K562 (cell line): ENCODE measurements at regions not wholly inside any gene's neighbourhood (a gene's known extent, or its start where the extent isn't known, plus 50 kb on each side); places are given as distances from the start of the nearest gene placed in this dataset.

Experiments used
- CC2D1A ChIP-seq: fragments of 450-650 bp; IDR thresholded peaks from 2 replicates; pipeline ENCODE4 v1.6.1; 2017; ENCODE audit warnings: mild to moderate bottlenecking
- CEBPB ChIP-seq: fragments of 450-650 bp; IDR thresholded peaks from 2 replicates; pipeline ENCODE4 v1.6.1; 2016; ENCODE audit warnings: missing genetic modification characterization, missing compliant biosample characterization
- FOXJ3 ChIP-seq: sonication (generic); formaldehyde crosslinking; IDR thresholded peaks from 2 replicates; pipeline ENCODE4 v1.4.0; 2020; ENCODE audit warnings: mild to moderate bottlenecking, missing genetic modification reagents
- KDM5B ChIP-seq: fragments of 200-600 bp; sonication (generic); IDR thresholded peaks from 2 replicates; pipeline ENCODE4 v1.6.1; 2012; ENCODE audit warnings: low read depth, mild to moderate bottlenecking, moderate library complexity, low read length, control low read depth, inconsistent platforms; ENCODE audit not compliant: insufficient replicate concordance
- TAF9B ChIP-seq: fragments of 450-650 bp; IDR thresholded peaks from 2 replicates; pipeline ENCODE4 v1.6.1; 2018; ENCODE audit warnings: mild to moderate bottlenecking; ENCODE audit not compliant: partially characterized antibody
- ZFP1 ChIP-seq: fragments of 450-650 bp; formaldehyde crosslinking; IDR thresholded peaks from 2 replicates; pipeline ENCODE4 v1.4.0; 2020; ENCODE audit warnings: mild to moderate bottlenecking, mixed read lengths
- ZNF79 ChIP-seq: fragments of 250-450 bp; sonication (Bioruptor Pico); IDR thresholded peaks from 2 replicates; pipeline ENCODE4 v1.4.0; 2020; ENCODE audit warnings: low read depth, mild to moderate bottlenecking, moderate library complexity
- TF ChIP-seq, protein P1 (sequence below): fragments of 450-650 bp; IDR thresholded peaks from 2 replicates; pipeline ENCODE4 v1.6.1; 2016; ENCODE audit warnings: low read depth
- TF ChIP-seq, protein P2 (sequence below): IDR thresholded peaks from 2 replicates; pipeline ENCODE4 v1.6.1; 2011; ENCODE audit warnings: borderline replicate concordance, low read depth, mild to moderate bottlenecking, moderate library complexity, low read length; ENCODE audit not compliant: insufficient read depth, poor library complexity, severe bottlenecking
- TF ChIP-seq, protein P3 (sequence below): fragments of 250-450 bp; sonication (Bioruptor Pico); IDR thresholded peaks from 2 replicates; pipeline ENCODE4 v1.8.0; 2021; ENCODE audit warnings: mild to moderate bottlenecking, moderate library complexity
- TF ChIP-seq, protein P4 (sequence below), 3 experiments: fragments of 200-800 bp in 1 of 3; fragments of 250-450 bp in 1 of 3; fragments of 450-650 bp in 1 of 3; sonication (Bioruptor Pico) in 1 of 3; sonication (Bioruptor generic) in 1 of 3; formaldehyde crosslinking in 1 of 3; IDR thresholded peaks; 2 replicates each; pipeline versions ENCODE4 v1.6.1 to v1.8.0; 2016 to 2022; ENCODE audit warnings: mild to moderate bottlenecking in 2 of 3, missing genetic modification characterization in 2 of 3, missing compliant biosample characterization in 1 of 3, moderate library complexity in 1 of 3

DNA sequence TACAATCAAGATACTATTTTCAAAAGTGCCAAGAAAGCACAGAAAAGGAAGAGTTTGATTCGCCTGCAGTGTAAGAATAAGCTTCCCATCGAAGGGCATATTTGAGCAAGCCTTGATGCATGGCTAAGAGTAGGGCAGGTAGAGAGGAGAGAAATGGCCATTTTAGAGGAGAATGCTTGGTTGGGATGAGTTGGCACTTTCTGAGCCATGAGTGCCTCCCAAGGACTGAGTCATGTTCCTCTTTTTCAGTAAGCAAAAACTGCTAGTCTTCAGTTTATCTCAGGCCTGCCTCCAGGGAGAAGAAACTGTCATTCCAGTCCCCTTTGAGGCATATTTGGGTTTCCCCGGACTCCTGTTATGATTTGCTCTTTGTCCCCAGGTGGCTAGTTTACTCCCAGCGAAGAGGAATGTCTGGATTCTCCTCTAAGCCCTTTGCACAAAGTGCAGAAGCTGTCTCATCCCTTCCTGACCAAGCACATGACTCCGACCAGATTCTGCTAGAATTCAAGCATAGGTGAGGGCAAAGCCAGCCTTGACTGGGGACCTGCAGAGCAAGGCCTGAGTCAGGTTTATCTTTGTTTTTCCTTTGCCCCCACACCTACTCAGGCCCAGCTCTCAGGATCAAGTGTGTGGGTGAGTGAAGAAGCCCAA, 115.2 kb downstream of the TTC32 start (continued):
- TF ChIP-seq, protein P1, sequence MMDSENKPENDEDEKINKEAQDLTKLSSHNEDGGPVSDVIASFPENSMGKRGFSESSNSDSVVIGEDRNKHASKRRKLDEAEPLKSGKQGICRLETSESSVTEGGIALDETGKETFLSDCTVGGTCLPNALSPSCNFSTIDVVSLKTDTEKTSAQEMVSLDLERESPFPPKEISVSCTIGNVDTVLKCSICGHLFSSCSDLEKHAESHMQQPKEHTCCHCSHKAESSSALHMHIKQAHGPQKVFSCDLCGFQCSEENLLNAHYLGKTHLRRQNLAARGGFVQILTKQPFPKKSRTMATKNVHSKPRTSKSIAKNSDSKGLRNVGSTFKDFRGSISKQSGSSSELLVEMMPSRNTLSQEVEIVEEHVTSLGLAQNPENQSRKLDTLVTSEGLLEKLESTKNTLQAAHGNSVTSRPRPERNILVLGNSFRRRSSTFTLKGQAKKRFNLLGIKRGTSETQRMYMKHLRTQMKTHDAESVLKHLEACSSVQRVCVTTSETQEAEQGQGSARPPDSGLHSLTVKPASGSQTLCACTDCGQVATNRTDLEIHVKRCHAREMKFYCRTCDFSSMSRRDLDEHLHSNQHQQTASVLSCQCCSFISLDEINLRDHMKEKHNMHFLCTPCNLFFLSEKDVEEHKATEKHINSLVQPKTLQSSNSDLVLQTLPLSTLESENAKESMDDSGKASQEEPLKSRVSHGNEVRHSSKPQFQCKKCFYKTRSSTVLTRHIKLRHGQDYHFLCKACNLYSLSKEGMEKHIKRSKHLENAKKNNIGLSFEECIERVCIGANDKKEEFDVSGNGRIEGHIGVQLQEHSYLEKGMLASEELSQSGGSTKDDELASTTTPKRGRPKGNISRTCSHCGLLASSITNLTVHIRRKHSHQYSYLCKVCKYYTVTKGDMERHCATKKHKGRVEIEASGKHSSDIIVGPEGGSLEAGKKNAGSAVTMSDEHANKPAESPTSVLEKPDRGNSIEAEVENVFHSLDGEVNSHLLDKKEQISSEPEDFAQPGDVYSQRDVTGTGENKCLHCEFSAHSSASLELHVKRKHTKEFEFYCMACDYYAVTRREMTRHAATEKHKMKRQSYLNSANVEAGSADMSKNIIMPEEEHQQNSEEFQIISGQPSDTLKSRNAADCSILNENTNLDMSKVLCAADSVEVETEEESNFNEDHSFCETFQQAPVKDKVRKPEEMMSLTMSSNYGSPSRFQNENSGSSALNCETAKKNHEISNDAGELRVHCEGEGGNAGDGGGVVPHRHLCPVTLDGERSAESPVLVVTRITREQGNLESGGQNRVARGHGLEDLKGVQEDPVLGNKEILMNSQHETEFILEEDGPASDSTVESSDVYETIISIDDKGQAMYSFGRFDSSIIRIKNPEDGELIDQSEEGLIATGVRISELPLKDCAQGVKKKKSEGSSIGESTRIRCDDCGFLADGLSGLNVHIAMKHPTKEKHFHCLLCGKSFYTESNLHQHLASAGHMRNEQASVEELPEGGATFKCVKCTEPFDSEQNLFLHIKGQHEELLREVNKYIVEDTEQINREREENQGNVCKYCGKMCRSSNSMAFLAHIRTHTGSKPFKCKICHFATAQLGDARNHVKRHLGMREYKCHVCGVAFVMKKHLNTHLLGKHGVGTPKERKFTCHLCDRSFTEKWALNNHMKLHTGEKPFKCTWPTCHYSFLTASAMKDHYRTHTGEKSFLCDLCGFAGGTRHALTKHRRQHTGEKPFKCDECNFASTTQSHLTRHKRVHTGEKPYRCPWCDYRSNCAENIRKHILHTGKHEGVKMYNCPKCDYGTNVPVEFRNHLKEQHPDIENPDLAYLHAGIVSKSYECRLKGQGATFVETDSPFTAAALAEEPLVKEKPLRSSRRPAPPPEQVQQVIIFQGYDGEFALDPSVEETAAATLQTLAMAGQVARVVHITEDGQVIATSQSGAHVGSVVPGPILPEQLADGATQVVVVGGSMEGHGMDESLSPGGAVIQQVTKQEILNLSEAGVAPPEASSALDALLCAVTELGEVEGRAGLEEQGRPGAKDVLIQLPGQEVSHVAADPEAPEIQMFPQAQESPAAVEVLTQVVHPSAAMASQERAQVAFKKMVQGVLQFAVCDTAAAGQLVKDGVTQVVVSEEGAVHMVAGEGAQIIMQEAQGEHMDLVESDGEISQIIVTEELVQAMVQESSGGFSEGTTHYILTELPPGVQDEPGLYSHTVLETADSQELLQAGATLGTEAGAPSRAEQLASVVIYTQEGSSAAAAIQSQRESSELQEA = no peak
- TF ChIP-seq KDM5B (no peak), CC2D1A (no peak), FOXJ3 (CRISPR knock-in tag) (no peak), CEBPB (no peak), ZFP1 (CRISPR knock-in tag) (no peak), TAF9B (no peak), ZNF79 (CRISPR knock-in tag) (no peak)
- TF ChIP-seq, protein P2, sequence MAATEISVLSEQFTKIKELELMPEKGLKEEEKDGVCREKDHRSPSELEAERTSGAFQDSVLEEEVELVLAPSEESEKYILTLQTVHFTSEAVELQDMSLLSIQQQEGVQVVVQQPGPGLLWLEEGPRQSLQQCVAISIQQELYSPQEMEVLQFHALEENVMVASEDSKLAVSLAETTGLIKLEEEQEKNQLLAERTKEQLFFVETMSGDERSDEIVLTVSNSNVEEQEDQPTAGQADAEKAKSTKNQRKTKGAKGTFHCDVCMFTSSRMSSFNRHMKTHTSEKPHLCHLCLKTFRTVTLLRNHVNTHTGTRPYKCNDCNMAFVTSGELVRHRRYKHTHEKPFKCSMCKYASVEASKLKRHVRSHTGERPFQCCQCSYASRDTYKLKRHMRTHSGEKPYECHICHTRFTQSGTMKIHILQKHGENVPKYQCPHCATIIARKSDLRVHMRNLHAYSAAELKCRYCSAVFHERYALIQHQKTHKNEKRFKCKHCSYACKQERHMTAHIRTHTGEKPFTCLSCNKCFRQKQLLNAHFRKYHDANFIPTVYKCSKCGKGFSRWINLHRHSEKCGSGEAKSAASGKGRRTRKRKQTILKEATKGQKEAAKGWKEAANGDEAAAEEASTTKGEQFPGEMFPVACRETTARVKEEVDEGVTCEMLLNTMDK = no peak
- TF ChIP-seq, protein P3, sequence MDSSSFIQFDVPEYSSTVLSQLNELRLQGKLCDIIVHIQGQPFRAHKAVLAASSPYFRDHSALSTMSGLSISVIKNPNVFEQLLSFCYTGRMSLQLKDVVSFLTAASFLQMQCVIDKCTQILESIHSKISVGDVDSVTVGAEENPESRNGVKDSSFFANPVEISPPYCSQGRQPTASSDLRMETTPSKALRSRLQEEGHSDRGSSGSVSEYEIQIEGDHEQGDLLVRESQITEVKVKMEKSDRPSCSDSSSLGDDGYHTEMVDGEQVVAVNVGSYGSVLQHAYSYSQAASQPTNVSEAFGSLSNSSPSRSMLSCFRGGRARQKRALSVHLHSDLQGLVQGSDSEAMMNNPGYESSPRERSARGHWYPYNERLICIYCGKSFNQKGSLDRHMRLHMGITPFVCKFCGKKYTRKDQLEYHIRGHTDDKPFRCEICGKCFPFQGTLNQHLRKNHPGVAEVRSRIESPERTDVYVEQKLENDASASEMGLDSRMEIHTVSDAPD (CRISPR knock-in tag) = no peak
- TF ChIP-seq, protein P4, sequence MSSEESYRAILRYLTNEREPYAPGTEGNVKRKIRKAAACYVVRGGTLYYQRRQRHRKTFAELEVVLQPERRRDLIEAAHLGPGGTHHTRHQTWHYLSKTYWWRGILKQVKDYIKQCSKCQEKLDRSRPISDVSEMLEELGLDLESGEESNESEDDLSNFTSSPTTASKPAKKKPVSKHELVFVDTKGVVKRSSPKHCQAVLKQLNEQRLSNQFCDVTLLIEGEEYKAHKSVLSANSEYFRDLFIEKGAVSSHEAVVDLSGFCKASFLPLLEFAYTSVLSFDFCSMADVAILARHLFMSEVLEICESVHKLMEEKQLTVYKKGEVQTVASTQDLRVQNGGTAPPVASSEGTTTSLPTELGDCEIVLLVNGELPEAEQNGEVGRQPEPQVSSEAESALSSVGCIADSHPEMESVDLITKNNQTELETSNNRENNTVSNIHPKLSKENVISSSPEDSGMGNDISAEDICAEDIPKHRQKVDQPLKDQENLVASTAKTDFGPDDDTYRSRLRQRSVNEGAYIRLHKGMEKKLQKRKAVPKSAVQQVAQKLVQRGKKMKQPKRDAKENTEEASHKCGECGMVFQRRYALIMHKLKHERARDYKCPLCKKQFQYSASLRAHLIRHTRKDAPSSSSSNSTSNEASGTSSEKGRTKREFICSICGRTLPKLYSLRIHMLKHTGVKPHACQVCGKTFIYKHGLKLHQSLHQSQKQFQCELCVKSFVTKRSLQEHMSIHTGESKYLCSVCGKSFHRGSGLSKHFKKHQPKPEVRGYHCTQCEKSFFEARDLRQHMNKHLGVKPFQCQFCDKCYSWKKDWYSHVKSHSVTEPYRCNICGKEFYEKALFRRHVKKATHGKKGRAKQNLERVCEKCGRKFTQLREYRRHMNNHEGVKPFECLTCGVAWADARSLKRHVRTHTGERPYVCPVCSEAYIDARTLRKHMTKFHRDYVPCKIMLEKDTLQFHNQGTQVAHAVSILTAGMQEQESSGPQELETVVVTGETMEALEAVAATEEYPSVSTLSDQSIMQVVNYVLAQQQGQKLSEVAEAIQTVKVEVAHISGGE (CRISPR knock-in tag; IDR thresholded peaks at IDR 0.05) = no peak; a peak in 1 of 6 replicates
